ENCODE measurements at regions not wholly inside any gene's neighbourhood (a gene's known extent, or its start where the extent isn't known, plus 50 kb on each side); places are given as distances from the start of the nearest gene placed in this dataset.

- DNase-seq, result no peak
These were observed 130.5 kb upstream of the SLC24A3 start for GRCh38 chr20:19081937-19082336.

GRCh38 chr20:19083136-19083621 lies 129.3 kb upstream of the SLC24A3 start:
- no peak for DNase-seq

GRCh38 chr20:19090332-19090731 lies 122.1 kb upstream of the SLC24A3 start:
- DNase-seq, result no peak

DNA sequence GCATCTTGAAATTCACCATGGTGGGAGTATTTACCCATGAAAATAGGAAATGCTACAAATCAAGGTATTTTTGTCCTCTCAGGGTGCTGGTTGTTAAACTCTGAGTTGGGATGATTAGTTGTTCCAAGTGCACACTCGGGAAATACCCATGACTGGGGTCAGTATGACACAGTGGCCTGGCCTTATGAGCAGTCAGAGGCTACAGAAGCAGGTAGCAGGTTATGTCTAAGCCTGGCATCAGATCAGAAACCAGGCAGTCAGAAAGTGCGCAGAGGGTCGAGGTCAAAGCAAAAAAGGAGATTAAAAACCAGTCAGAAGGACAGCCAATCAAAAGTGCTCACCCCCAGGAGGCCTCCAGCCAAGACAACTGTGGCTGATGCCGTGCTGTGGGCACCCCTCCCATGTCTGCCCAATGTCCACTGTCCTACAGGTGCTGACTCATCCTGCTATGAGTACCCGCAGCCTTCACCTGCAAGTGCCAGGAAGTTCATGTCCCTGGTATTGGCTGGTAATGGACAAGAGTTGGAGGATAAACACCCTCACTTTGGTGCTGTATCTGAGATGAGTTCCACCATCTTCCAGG lies 117.4 kb upstream of the SLC24A3 start:
- DNase-seq, result no peak

DNA sequence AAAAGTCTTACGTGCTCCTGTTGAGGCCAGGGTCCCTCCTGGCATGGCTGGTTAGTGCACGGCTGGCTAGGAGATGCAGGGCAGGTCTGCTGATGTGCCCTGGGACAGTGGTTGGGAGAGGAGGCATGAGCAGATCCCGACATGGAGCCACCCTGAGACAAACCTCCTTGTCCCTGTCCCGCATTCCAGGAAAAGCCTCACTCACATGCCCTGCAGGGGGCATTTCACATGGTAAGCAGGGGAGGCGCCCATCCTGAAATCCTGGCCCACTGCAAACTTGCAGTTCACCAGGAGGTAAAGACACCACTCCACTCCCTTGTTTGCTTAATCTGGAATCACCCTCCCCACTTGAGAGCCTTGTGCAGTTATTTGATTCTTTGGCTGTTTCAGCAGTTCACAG lies 116.7 kb upstream of the SLC24A3 start:
- DNase-seq, result no peak

DNA sequence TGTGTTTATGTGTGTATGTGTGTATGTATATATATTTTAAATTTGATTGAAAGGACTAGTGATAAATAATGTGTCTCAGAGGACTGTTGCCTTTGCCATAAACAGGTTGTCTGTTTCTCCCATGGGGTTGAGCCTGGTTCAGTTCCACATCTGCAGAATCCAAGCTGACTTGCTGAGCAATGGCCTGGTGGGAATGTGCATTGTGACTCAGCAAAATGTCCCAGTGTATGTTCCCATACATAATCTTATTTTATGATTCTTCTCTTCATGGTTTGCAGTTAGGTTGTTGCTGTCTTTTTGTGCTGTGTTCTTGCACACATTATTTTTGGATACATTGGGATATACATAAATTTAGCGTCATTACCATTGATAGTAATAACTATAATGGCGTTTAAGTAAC lies 115.6 kb upstream of the SLC24A3 start:
- DNase-seq, result no peak

DNA sequence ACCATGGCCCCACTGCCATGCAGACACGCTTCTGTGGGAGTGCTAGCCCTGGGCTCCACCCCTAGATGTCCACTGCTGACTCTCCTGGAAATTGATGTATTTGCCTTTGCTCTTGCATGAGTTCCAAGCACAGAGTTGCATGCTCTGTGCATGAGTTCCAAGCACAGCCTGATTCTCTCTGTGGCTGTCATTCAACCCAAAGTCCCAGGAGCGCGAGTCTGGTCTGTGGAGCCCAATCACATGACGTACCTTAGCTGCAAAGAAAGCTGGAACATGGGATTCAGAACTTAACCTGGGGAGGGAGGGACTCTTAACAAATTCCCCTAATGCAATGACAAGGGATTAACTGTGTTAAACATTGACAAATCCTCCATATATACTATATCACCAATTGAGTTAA lies 114.3 kb upstream of the SLC24A3 start:
- no peak for DNase-seq

DNA sequence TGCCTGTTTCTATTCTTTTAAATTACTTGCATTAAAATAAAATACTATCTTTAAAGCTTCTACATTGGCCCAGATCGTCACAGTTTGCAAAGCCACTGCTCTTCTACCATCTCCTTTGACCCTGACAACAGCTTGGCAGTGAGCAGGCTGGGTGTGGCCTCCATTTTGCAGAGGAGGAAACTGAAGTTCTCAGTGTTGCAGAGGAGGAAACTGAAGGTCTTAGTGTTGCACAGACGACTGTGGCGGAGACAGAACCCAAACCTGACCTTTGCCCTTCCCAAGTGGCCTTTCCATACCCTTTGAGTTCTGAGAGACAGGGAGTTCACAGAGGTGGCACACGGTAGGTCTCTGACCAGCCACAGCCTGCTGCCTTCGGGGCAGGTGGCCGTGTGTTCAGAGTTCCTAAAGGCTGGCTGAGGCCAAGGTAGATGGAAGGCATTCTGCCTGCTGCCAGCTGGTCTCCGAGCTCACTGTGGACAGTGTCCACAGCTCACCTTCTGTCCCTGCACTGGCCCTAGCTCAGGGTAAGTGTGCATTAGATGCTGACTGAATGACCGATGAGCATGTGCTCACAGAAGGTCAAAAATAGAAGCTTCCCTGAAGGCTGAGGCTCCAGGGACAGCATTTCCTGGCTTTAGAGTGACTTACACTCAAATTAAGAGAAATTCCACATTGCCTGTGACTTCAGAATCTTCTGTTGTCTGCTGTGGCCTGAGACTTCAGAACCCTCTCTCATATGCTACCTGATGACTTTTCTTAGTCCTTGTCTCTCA lies 113.5 kb upstream of the SLC24A3 start:
- no peak for DNase-seq

DNA sequence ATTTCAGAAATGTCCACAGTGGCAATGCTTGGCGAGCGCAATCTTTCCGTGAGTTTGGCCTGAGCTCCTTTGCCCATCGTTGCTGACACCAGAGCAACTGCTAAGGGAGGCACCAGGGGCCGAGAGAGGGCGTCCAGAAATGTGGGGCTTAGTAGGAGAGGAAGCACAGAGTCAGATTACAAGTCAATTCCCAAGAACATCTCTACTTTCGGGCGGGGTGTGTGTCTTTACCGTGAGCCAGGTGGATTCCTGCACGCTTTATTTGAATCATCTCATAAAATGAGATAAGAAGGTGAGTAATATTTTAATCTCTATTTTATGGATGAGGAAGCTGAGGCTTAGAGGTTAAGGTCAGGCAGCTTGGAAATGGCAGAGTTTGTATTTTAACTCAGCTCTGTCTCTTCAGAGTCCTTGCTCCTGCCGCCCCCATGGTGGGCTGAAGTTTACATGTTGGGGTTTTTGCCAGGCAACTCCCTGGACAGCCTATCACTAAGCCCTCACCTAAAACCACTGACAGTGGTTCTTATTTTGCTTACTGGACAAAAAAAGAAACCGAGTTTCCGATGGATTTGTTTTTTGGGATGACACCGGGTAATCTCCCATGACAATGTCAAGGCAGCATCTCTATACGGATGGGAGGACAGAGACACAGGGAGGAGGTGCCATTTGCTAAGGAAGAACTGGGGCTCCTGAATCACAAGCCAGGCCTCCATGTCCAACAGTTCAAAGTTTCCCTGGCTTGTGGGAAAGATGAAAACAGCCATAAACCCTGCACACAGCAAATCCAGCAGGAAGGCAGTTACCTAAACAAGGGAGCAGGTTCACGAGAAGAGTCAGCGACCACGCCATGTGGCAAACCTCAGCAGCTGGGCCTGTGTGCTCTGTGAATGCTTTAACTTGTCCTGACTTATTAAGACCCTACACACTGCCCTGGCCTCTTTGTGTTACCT lies 112.6 kb upstream of the SLC24A3 start:
- DNase-seq, result no peak

DNA sequence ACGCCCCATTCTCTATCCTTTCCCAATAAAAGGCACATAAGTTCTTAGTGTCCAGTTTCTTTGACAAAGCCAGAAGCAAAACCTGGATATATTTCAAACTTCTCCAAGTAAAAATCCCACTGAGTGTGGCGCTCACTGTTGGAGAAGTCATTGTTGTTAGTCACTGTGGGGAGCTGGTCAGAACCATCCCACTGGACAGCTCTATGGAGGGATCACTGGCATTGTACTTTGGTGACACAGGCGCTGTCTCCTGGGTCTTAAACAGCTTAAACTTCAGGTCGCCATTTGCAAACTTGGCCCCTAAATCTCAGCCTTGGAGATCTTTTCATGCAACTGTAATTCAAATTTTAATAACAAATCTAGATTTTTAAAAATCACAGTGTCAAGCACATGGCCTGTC lies 111.5 kb upstream of the SLC24A3 start:
- DNase-seq, result no peak

DNA sequence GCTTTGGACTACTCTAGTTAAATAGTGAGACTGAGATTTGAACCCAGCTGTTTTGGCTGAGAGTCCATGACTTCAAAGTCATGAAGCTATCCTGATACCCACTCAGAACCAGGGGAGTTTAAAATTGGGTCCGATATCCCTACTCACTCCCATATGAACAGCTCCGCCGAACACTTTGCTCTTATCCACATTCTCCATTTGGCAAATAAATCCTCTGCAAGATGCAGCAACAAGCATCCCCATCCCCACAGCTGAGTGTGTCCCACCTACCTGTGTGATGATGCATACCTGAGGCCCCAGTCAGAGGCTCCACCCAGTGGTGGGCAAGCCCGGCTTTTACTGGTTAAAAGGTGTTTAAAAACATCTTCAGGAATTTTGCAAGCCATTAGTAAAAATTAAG lies 108.3 kb upstream of the SLC24A3 start:
- DNase-seq, result no peak

DNA sequence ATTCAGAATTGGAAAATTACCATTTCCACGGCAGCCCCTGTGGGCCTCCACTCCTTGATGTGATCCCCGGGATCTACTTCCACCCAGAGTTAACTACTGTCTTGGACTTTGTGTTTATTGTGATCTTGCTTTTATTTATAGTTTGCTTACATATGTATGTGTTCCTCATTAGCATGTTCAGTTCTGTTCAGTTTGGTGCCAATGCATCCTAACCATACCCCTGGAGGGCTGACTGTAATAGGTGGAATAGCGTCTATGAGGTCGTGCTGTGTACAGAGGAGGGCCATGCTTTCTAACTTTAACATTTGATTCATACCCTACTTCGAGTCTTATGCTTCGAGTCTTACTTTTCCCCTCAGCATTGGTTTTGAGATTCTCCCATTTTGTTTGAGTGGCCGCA lies 104.3 kb upstream of the SLC24A3 start:
- no peak for DNase-seq

DNA sequence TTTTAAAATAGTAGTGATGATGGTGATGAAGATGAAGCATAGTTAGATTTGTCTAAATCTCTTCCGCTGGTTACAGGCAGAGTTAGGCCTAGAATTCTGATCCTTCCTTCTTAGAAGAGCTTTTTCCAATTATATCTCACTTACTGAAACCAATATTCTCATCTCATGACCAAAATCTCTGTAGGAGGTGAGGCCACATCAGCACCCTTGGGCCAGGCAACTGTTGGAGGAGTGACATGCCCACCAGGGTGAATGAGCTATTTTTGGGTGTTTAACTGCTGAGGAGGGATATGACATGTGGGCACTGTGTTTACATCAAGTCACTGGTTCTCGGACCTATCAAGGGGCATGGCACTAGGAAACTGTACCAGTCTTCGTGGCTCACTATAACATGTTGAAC lies 102.2 kb upstream of the SLC24A3 start:
- no peak for DNase-seq

DNA sequence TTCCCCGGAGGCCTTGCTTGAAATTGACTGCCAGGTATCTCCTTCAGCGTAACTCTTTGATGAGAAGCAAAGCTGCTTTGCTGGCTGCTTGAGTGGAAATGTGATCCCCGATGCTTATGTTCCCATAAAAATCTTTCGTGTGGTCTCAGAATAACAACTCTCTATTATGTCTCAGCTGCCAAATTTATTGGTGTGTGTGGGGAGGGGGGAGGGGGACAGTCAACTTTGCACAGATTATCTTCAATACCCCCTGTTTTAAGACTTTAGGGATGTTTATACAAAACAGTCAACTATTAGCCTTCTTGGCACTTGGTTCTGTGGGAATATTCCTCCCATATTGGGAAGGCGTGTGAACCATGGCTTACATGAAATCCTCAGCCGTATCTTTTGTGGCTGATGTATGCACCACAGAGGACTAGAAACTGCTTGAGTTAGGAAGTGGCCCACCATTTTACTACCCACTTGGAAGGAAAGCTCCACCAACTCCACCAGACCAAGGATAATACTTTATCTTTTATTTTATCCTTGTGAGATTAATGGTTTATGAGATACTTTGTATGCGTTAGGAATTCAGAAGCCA lies 101.5 kb upstream of the SLC24A3 start:
- no peak for DNase-seq

GRCh38 chr20:19112828-19113227 lies 99.6 kb upstream of the SLC24A3 start:
- no peak for DNase-seq

- no peak for DNase-seq
These were observed 99.0 kb upstream of the SLC24A3 start for GRCh38 chr20:19113343-19113930.

GRCh38 chr20:19114410-19114809 lies 98.0 kb upstream of the SLC24A3 start:
- DNase-seq, result no peak

GRCh38 chr20:19115581-19115980 lies 96.9 kb upstream of the SLC24A3 start:
- no peak for DNase-seq

GRCh38 chr20:19120011-19120410 lies 92.4 kb upstream of the SLC24A3 start:
- DNase-seq, result no peak

DNA sequence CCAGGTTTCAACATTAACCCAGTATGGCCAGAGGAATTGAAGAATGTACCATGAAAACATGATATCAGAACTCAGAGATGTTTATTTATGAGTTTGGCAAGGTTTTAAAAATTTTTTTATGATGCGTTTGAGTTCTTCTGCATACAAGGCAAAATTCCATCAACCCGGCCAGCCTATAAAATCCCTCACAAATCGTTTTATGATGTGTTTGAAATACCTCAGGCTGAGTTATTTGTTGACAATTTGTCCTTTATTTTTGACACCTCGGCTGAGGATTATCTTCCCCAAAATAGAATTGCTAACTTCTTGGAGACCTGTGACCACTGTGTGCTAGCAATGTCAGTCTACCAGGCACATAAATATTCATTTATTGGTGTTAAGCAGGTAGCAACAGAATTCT lies 91.9 kb upstream of the SLC24A3 start:
- no peak for DNase-seq

DNA sequence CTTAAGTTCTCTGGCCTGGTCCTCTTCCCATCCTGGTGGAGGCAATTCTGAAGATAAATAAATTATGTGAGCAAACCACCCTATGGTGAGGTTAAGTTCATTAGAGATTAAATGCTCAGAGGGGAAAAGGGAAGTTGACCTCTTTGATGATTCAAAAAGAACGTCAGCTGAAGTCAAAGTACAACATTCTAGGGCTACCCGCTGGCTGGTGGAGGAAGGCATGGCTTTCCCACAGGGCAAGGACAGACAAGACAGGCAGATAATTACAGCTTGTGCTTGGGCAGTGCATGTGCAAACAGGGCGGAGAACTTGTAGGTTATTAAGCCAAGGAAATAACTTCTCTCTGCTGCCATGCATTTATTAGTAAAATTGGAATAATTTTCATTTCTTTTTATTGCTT lies 91.0 kb upstream of the SLC24A3 start:
- DNase-seq, result no peak

- DNase-seq, result no peak
These were observed 90.5 kb upstream of the SLC24A3 start for GRCh38 chr20:19121916-19122315.

- DNase-seq, result no peak
These were observed 90.0 kb upstream of the SLC24A3 start for GRCh38 chr20:19122395-19122794.
